G401.6 (cell line): ENCODE measurements at regions not wholly inside any gene's neighbourhood (a gene's known extent, or its start where the extent isn't known, plus 50 kb on each side); places are given as distances from the start of the nearest gene placed in this dataset.
"Not testable (repeated sequence)": the region's sequence is repeated elsewhere in the genome, so short reads cannot be mapped to it uniquely, and the experiment has no call there.

Experiments used
- FAIRE-seq: peaks from 2 replicates; lab custom pipeline; 2012; peaks lifted over from hg19 to GRCh38; lab: Jason Lieb, UNC

DNA sequence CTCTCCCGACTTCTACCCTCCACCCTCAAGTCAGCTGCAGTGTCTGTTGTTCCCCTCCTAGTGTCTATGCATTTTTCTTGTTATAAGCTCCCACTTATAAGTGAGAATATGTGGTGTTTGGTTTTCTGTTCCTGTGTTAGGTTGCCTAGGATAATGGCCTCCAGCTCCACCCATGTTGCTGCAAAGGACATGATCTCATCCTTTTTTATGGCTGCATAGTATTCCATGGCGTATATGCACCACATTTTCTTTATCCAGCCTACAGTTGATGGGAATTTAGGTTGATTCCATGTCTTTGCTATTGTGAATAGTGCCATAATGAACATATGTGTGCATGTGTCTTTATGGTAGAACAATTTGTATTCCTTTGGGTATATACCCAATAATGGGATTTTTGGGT lies 80.7 kb downstream of the SPTSSA start:
- FAIRE-seq, result not testable (repeated sequence)

GRCh38 chr14:34380471-34380845 lies 81.6 kb downstream of the SPTSSA start:
- FAIRE-seq, result no peak

DNA sequence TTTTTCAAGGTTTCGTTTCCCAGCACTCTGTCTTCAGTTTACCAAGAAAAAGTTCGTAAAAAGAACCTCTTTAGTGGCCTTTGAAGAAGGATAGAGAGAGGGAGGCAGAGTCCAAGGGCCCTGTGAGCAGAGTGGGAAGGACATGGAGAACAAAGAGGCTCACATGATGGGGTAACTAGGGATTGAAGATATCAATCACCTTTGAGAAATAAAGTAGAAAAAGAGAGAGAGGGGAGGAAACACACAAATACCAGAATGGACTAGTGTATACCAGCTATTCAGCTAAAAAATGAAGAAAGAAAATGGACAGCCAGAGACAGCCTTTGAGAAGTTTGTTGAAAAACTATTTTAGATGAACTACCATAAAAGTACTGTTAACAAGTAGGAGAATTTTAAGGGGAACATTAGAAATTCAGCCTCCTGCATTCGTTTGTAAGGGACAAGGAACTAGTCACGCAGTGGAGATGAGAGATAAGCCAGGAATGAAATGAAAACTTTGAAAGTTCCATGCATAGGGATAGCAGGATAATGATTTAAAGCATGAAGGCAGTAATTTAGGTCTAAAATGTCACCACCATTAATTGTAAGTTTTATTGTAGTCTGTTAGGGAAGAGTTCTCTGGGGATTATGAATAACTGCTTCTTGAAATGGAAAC lies 82.1 kb downstream of the SPTSSA start:
- no peak for FAIRE-seq

GRCh38 chr14:34376649-34377267 lies 85.3 kb downstream of the SPTSSA start:
- no peak for FAIRE-seq

DNA sequence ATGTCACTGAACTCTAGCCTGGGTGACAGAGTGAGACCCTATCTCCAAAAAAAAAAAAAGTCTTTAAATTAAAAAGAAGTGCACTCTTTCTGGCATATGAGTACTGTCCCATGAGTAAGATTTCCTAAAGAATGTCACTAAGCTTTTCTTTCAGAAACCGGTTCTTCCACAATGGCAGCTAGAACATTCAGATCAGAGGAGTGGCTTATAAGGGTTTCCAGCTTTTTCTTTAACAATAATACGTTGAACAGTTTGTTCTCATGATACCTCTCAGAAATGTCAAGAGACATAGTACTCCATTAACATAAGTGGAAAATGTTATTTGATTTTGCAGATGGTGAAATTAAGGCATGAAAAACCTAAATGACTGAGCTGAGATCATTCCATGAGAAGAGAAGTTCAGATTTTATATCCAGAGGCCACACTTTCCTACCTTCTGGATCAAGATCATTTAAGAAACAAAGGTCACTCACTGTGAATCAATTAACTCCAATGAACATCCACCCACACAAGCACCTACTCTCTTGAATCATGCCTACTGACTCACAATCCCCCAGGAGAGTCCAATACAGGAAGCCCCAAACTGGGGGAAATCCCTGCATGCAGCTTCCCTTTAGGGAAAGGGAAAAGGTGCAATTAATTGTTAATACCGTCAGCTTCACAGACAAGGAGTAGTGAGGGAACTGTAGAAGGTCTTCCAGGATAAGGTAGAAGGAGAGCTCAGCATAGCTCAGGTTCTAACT lies 86.9 kb downstream of the SPTSSA start:
- no peak for FAIRE-seq

DNA sequence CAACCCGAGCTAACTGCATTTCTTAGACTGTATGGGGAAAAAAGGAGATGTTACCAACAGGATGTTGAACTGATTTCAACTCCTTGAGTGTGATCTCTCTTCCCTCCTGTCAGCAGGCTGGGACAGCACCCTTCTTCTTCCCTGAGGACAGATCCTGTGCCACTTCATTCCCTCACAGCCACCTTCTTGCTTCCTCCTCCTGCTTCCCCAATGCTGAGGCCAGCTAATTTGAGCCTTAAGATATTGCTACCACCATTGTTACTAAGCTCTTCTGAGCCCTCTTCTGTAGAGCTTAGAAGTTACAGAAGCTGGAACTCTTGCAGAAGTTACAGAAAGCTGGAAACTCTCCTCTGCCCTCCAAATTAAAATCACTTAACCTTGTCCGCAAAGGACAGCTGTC lies 88.8 kb downstream of the SPTSSA start:
- no peak for FAIRE-seq

DNA sequence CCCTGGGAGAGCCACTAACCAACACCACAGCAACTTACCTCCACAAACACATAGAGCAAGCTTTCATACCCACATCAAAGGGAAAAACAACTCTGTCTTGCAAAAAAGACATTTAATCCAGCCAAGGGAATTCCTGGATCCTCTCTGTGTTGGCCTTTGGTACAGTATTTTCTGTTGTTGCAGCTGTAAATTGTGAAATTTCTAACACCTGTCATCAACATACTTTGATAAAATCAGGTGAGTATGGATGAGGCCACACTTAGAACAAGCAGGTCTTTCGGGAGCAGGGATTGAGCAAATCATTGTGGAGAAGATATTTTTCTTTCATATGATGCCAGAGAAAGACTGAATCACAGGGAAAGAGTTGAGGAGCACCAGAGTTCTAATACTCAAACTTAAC lies 89.3 kb downstream of the SPTSSA start:
- FAIRE-seq, result no peak

DNA sequence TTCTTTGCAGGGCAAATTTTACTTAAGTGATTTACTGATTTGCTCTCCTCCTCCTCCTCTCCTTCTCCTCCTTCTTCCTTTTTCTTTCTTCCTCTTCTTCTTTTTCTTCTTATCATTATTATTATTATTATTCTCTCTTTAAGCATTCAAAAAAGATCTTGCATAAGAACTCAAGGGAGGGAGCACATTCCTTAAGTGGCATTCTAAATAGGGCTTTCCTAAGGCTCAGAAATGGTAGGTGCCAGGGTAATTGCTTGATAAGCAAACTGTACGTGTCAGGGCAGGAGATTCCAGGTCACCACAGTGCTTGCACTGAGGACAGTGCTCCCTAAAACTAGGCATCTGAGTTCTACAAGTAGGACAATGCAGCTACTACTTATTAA lies 92.4 kb downstream of the SPTSSA start:
- no peak for FAIRE-seq

DNA sequence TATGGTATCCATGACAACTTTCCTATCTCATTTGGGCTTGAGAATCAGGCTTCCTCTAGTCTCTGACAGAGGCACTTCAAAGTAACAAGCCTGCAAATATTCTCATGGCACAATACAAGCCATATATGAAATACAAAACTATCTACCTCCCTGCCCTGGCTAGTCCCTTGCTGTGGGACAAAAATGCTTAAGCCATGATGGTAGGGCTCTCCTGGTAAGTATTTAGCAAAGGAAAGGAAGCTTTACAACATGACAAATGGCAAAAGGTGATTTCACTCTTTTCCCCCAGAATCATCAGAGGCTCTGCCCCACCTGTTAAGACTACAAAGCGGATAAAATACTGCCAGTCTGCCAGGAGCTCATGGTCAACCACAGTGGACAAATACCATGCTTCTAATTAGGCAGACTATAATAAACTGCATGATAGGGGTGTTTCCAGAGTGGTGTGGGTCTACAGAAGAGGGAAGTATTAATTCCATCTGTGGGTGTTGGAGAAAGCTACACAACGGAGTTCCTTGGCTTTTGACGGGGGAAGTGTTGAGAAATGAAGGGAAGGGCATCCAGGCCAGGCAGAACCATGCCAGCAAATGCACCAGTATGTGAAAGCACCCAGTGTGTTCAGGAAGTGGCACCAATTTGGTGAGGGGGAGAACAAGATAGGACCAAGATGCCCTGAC lies 92.9 kb downstream of the SPTSSA start:
- no peak for FAIRE-seq

GRCh38 chr14:34368115-34368970 lies 93.7 kb downstream of the SPTSSA start:
- FAIRE-seq, result no peak

GRCh38 chr14:34365309-34365915 lies 96.6 kb downstream of the SPTSSA start:
- FAIRE-seq, result peak; percentile 28

DNA sequence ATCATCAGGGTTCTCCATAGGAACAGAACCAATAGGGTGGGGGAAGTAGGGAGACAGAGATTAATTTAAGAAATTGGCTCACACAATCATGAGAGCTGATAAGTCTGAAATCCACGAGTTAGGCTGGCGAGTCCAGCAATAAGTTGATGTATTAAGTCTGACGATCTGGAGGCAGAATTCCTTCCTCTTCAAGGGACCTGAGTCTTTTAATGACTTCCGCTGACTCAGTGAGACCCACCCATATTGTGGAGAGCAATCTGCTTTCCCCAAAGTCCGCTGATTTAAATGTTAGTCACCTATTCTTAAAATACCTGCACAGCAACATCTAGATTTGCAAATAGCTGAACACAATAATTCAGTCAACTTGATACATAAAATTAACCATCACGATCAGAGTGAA lies 97.8 kb downstream of the SPTSSA start:
- FAIRE-seq, result no peak

DNA sequence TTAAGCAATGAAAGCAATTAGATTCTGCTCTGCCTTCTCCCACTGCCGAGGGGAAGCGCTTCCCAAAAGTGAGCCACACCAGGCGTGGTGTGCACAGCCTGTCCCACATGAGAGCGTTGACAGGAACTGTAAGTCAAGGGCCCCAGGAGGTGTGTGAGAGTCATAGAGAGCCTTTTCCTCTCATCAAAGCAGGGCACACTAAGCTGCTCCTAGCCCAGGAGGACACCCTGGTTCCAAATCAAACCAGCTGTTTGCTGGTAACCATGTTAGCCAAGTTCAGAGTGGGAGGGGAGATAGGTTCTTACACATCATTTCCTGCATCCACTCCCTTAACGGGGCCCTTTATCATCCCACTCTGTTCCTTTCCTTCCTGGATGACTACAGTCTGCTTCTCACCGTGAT lies 98.3 kb downstream of the SPTSSA start:
- FAIRE-seq, result no peak

DNA sequence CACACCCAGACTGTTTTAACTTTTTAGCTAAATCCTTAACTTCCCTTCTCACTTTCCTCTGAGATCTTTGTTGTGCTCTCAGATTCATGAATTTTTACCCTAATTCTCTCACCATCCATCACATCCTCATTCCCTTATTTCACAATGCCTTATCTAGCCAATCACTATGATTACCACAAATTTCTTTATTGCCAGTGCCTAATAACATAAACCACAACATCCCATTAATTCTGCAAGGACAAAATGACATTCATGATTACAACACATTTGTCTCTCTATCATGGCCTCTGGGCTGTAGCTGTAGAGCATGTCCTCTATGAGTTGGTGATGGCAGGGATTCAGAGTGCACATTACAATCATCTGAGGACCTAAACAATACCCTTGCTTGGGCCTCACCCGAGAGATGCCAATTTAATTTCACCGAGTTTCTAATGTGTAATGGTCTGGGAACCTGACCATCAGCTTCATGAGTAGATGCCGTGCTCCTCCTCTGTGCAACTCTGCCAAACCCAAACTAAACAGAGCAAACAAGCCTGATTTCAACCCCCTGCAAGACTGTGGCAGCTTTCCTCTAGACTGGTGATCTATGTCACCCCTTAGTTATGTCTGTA lies 99.3 kb downstream of the SPTSSA start:
- no peak for FAIRE-seq

GRCh38 chr14:34361504-34362011 lies 100.5 kb downstream of the SPTSSA start:
- no peak for FAIRE-seq

DNA sequence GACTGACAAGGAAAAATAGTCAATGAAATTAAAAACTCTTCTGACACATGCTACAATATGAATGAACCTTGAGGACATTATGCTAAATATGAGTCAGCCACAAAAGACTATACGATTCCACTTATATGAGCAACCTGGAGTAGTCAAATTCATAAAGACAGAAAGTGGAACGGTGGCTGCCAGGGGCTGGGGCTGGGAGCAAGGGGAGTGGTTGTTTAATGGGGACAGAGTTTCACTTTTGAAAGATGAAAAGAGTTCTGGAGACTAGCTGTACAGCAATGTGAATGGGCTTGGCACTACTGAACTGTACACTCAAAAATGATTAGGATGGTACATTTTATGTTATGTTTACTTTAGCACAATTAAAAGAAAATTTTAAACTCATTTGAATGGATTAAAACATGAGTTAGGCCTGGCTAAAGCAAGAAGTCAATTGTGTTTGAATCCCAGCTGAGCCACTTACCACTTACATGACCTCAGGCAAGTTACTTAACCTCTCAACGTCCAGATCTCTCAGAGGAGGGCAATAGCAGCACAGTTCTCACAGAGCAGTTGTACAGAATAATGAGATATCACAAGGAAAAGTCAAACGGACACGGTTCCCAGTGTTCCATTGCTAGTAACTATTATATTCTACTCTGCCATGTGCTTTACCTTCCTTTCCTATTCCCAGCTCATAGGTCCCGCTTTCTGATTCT lies 102.5 kb downstream of the SPTSSA start:
- FAIRE-seq, result no peak

DNA sequence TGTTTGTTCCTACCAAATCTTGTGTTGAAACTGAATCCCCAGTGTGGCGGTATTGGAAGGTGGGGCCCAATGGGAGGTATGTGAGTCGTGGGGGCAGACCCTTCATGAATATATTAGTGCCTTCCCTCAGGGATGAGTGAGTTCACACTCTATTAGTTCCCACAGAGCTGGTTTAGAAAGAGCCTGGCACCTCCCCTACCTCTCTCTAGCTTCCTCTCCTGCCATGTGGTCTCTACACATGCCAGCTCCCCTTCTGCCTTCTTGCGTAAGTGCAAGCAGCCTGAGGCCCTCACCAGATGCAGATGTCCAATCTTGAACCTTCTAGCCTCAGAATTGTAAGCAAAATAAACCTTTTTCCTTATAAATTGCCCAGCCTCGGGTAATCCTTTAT lies 105.8 kb downstream of the SPTSSA start:
- no peak for FAIRE-seq

- no peak for FAIRE-seq
These were observed 106.3 kb downstream of the SPTSSA start for GRCh38 chr14:34355584-34356263.

GRCh38 chr14:34354556-34354955 lies 107.5 kb downstream of the SPTSSA start:
- no peak for FAIRE-seq

DNA sequence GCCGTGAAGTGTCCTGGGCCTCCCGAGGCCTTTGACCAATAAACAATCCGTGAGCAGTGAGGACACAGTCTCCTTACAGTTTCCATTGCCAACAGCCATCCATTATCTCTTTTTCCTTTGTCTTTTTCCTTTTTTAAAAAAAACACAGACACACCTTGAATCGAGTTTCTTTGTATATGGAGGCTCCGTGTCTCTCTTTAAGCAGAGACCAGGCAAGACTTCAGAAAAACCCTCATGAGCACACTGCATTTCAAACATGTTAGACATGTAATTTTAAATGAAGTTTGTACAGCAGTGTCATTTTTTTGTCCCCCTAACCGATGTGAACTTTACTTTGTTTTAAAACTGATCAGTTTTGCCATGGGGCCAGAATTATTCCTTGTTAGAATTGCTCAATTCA lies 111.1 kb downstream of the SPTSSA start:
- FAIRE-seq, result no peak
